ENCODE measurements at regions not wholly inside any gene's neighbourhood (a gene's known extent, or its start where the extent isn't known, plus 50 kb on each side); places are given as distances from the start of the nearest gene placed in this dataset.

DNA sequence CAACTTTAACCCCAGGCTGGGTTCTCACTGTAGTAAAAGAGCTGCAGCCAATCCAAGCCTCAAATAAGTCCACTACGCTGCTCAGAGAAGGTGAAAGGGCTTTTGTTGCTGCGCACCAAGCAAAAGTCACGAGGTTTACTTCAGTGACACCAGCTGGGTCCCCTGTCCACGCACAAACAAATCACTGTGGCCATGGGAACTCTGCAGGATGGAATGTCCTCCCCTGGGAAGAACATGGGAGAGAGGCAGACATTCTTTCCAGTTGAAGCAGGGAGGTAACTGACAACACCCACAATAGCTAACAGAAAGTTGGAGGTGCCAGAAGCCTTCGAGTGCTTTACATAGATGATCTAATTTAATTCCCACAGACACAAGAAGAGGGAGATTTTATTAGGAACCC, 181.9 kb downstream of the PMP22 start:
- TF ChIP-seq, protein P1, sequence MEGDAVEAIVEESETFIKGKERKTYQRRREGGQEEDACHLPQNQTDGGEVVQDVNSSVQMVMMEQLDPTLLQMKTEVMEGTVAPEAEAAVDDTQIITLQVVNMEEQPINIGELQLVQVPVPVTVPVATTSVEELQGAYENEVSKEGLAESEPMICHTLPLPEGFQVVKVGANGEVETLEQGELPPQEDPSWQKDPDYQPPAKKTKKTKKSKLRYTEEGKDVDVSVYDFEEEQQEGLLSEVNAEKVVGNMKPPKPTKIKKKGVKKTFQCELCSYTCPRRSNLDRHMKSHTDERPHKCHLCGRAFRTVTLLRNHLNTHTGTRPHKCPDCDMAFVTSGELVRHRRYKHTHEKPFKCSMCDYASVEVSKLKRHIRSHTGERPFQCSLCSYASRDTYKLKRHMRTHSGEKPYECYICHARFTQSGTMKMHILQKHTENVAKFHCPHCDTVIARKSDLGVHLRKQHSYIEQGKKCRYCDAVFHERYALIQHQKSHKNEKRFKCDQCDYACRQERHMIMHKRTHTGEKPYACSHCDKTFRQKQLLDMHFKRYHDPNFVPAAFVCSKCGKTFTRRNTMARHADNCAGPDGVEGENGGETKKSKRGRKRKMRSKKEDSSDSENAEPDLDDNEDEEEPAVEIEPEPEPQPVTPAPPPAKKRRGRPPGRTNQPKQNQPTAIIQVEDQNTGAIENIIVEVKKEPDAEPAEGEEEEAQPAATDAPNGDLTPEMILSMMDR (IDR thresholded peaks at IDR 0.05) = no peak
- no peak for TF ChIP-seq POLR2AphosphoS5 (IDR thresholded peaks at IDR 0.05)
- TF ChIP-seq EP300 (IDR thresholded peaks at IDR 0.05) = no peak
- no peak for TF ChIP-seq POLR2A (IDR thresholded peaks at IDR 0.05)
